K562 (cell line): ENCODE measurements at regions not wholly inside any gene's neighbourhood (a gene's known extent, or its start where the extent isn't known, plus 50 kb on each side); places are given as distances from the start of the nearest gene placed in this dataset.
A peak's percentile ranks its signal among the peaks of the same experiment; 100 is the strongest.

Experiments used
- ATAC-seq: fragments of 200-7000 bp; cut with Tn5 transposase; 3 replicates; pipeline ENCODE4 v1.9.1; 2020; ENCODE audit warnings: moderate library complexity
- BruUV-seq: library from RNA; stranded (reverse); fragments of 400-500 nt; replicated peaks from 2 replicates; lab custom pipeline; 2021; lab: Mats Ljungman, UMichigan
- CTCF ChIA-PET: fragments of 300-600 bp; formaldehyde crosslinking; extraction: SDS; loops from one replicate; lab custom pipeline; 2021; ENCODE audit warnings: low intra/inter-chr PET ratio; lab: Yijun Ruan, JAX
- POLR2A ChIA-PET: fragments of 300-600, 350-650 bp; sonication (Branson Sonifier 250); formaldehyde crosslinking; extraction: SDS; loops from one replicate; lab custom pipeline; 2021; ENCODE audit warnings: antibody characterized with exemption, inconsistent platforms; lab: Yijun Ruan, JAX
- DNase-seq, 4 experiments: peaks; one replicate each; pipeline versions ENCODE4 v3.0.0 to v3.0.0-alpha.2; 2011 to 2018; ENCODE audit warnings: low spot score in 3 of 4, mixed read lengths in 3 of 4; ENCODE audit errors: extremely low read depth in 1 of 4
- FAIRE-seq: peaks from 2 replicates; lab custom pipeline; 2011; peaks lifted over from hg19 to GRCh38; lab: Jason Lieb, UNC
- H2AFZ ChIP-seq: 2 replicates; pipeline ENCODE4 v1.6.0; 2011; ENCODE audit warnings: low read depth, low read length, control low read depth, inconsistent platforms
- H3K27ac ChIP-seq: fragments of 200-600 bp; 3 replicates; pipeline ENCODE4 v1.8.0; 2011; ENCODE audit warnings: low read depth, mild to moderate bottlenecking, control low read depth, inconsistent platforms, low read length, moderate library complexity, mixed read lengths; ENCODE audit errors: extremely low read depth
- H3K27me3 ChIP-seq, 2 experiments: fragments of 300-600 bp in 1 of 2; 2 replicates in 1 of 2; 3 replicates in 1 of 2; pipeline versions ENCODE4 v1.6.0 to v1.8.0; 2011; ENCODE audit warnings: inconsistent platforms in 2 of 2, low read length in 2 of 2, mild to moderate bottlenecking in 1 of 2, mixed read lengths in 1 of 2, moderate library complexity in 1 of 2; ENCODE audit not compliant: control insufficient read depth in 2 of 2, insufficient read depth in 2 of 2
- H3K36me3 ChIP-seq: fragments of 300-600 bp; 3 replicates; pipeline ENCODE4 v1.8.0; 2011; ENCODE audit warnings: mild to moderate bottlenecking, low read length, inconsistent platforms; ENCODE audit not compliant: control insufficient read depth, insufficient read depth
- H3K4me1 ChIP-seq, 2 experiments: fragments of 200-600 bp in 1 of 2; replicated peaks in 1 of 2; 2 replicates in 1 of 2; 3 replicates in 1 of 2; pipeline versions ENCODE4 v1.5.1 to v1.8.0; 2011; ENCODE audit warnings: inconsistent platforms in 2 of 2, low read length in 2 of 2, mild to moderate bottlenecking in 1 of 2, mixed read lengths in 1 of 2, moderate library complexity in 1 of 2; ENCODE audit not compliant: control insufficient read depth in 2 of 2, insufficient read depth in 2 of 2
- H3K4me2 ChIP-seq: 2 replicates; pipeline ENCODE4 v1.6.1; 2011; ENCODE audit warnings: low read length, control low read depth, inconsistent platforms, mixed read lengths; ENCODE audit not compliant: insufficient read depth
- H3K4me3 ChIP-seq: fragments of 200-600 bp; sonication (generic), shearing (Covaris generic); 2 replicates; pipeline ENCODE4 v1.5.1; 2016; ENCODE audit warnings: control low read depth, inconsistent platforms
- H3K79me2 ChIP-seq: fragments of 200-600 bp; 3 replicates; pipeline ENCODE4 v1.8.0; 2011; ENCODE audit warnings: low read length, inconsistent platforms; ENCODE audit not compliant: control insufficient read depth, insufficient read depth
- H3K9ac ChIP-seq, 2 experiments: 2 replicates each; pipeline versions ENCODE4 v1.6.0 to v1.6.1; 2011; ENCODE audit warnings: low read depth in 2 of 2, low read length in 2 of 2, control low read depth in 1 of 2, inconsistent platforms in 1 of 2, mild to moderate bottlenecking in 1 of 2, mixed read lengths in 1 of 2; ENCODE audit not compliant: insufficient read depth in 1 of 2
- H3K9me1 ChIP-seq: one replicate; pipeline ENCODE4 v1.6.0; 2011; ENCODE audit warnings: inconsistent platforms, mild to moderate bottlenecking, low read length, moderate library complexity; ENCODE audit not compliant: control insufficient read depth, insufficient read depth
- H3K9me3 ChIP-seq: replicated peaks from 2 replicates; pipeline ENCODE4 v1.5.1; 2011; ENCODE audit warnings: low read depth, low read length, inconsistent platforms; ENCODE audit not compliant: control insufficient read depth, insufficient read depth
- H4K20me1 ChIP-seq: replicated peaks from 2 replicates; pipeline ENCODE4 v1.6.1; 2011; ENCODE audit warnings: low read length, inconsistent platforms, mixed read lengths; ENCODE audit not compliant: control insufficient read depth, insufficient read depth
- DNMT1 ChIP-seq: fragments of 450-650 bp; IDR thresholded peaks from 2 replicates; pipeline ENCODE4 v1.6.1; 2016; ENCODE audit warnings: antibody characterized with exemption, mild to moderate bottlenecking
- TOE1 ChIP-seq, 2 experiments: fragments of 450-650 bp in 1 of 2; sonication (generic) in 1 of 2; formaldehyde crosslinking in 1 of 2; IDR thresholded peaks; 2 replicates each; pipeline versions ENCODE4 v1.7.1 to v1.8.0; 2016 to 2022; ENCODE audit warnings: borderline replicate concordance in 2 of 2, mild to moderate bottlenecking in 2 of 2, antibody characterized with exemption in 1 of 2, inconsistent platforms in 1 of 2, low read depth in 1 of 2, missing genetic modification reagents in 1 of 2, moderate library complexity in 1 of 2
- WGBS: fragments of 100-300 bp; shearing (Covaris generic); methylation state at CpG from one replicate; pipeline ENCODE4 v1.1.6; 2016; ENCODE audit warnings: low coverage, mixed read lengths; ENCODE audit not compliant: insufficient coverage; ENCODE audit errors: missing lambda C conversion rate; 5-methylcytosine and 5-hydroxymethylcytosine counted together
- in situ Hi-C: fragments of 300-500 bp; cut with MboI; formaldehyde crosslinking; loops from 4 replicates; pipeline ENCODE4 v1.15.0; 2018; ENCODE audit warnings: inconsistent platforms, mixed read lengths
- intact Hi-C: fragments of 100-400 bp; cut with micrococcal nuclease; formaldehyde crosslinking; loops from 2 replicates; pipeline ENCODE4 v1.14.2; 2022

DNA sequence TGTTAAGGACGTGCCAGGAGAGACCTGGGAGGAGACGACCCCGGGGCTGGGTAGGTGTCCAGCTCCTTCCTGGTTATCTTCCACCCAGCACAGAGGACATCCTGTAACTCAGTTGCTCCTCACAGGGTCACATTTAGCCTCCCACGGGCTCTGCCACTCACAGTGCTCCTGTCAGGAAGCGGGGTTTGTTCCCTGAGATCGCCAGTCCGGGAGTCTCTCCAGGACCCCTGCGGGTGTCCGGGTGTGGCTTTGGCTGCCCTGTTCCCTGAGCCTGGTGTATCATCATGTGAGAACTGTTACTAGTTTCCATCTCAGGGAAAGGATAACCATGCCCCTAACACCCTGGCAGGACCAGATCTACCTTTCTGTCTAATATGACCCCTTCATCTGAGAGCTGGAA, 158.2 kb upstream of the RUNX1 start:
- H3K4me1 ChIP-seq = peaks cover 24 to 46% of the 10 kb centered on the region in 2 experiments
- BruUV-seq = no TSS peak
- POLR2A ChIA-PET = interaction anchor here (0.6 to 1.2 kb wide), 2 partner anchors 320 to 1848 kb away, joined by 3 read pairs; no protein-coding TSS in a partner anchor
- H4K20me1 ChIP-seq = no peaks in the 10 kb centered on the region
- no peak overlapping the region for H3K4me2 ChIP-seq
- 81% methylated on average over 9 of the region's 9 CpGs for WGBS
- no peak overlapping the region for H3K4me3 ChIP-seq
- H3K9me1 ChIP-seq = no peaks in the 10 kb centered on the region
- CTCF ChIA-PET = no interaction called here
- FAIRE-seq (no peak), ATAC-seq (no peak), DNase-seq (no peak)
- in situ Hi-C loops (no loop called here), intact Hi-C loops (loop anchor here (2.0 to 10.0 kb wide), 5 partner anchors 101 to 463 kb away; no protein-coding TSS in a partner anchor)
- H3K27me3 ChIP-seq = no peaks in the 10 kb centered on the region
- no peak overlapping the region; the same call in none of the 2 replicates for H2AFZ ChIP-seq
- no peaks in the 10 kb centered on the region for H3K79me2 ChIP-seq
- no peaks in the 10 kb centered on the region for H3K9me3 ChIP-seq
- H3K36me3 ChIP-seq = no peaks in the 10 kb centered on the region
- TF ChIP-seq TOE1 (IDR thresholded peaks at IDR 0.05; ENCODE audit: borderline replicate concordance) (no peak), TOE1 (CRISPR knock-in tag; IDR thresholded peaks at IDR 0.05; ENCODE audit: borderline replicate concordance, low read depth) (0 out of 2 replicates have a peak, but pooled peaks have one; percentile 25), DNMT1 (no peak)
- H3K9ac ChIP-seq = peak overlapping the region in 1 of 2 experiments; percentile 57; a peak in 1 of 4 replicates
- H3K27ac ChIP-seq = no peak overlapping the region
